ENCODE measurements at regions not wholly inside any gene's neighbourhood (a gene's known extent, or its start where the extent isn't known, plus 50 kb on each side); places are given as distances from the start of the nearest gene placed in this dataset.
A peak's percentile ranks its signal among the peaks of the same experiment; 100 is the strongest.

DNA sequence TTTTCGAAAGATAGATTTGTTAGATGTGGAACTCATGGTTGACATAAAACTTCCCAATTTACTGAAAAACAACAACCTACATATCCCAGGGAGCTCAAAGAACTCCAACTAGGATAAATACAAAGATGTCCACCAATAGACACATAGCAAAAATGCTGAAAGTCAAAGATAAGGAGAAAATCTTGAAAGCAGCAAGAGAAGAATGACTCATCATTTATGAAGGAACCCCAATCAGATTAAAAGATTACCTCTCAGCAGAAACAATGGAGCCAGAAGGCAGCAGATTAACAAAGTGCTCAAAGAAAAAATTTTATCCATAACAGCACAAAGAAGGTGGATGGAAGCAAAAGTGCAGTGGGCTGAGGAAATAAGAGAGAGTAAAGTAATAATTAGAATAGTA is 908.6 kb downstream of the SORCS3 start:
- TF ChIP-seq, protein P1, sequence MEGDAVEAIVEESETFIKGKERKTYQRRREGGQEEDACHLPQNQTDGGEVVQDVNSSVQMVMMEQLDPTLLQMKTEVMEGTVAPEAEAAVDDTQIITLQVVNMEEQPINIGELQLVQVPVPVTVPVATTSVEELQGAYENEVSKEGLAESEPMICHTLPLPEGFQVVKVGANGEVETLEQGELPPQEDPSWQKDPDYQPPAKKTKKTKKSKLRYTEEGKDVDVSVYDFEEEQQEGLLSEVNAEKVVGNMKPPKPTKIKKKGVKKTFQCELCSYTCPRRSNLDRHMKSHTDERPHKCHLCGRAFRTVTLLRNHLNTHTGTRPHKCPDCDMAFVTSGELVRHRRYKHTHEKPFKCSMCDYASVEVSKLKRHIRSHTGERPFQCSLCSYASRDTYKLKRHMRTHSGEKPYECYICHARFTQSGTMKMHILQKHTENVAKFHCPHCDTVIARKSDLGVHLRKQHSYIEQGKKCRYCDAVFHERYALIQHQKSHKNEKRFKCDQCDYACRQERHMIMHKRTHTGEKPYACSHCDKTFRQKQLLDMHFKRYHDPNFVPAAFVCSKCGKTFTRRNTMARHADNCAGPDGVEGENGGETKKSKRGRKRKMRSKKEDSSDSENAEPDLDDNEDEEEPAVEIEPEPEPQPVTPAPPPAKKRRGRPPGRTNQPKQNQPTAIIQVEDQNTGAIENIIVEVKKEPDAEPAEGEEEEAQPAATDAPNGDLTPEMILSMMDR (conservative IDR thresholded peaks at IDR 0.05; ENCODE audit: low read depth, low read length), result no peak
- TF ChIP-seq CEBPB (IDR thresholded peaks at IDR 0.05; ENCODE audit: low read depth, low read length) (no peak), POLR2A (IDR thresholded peaks at IDR 0.05; ENCODE audit: low read depth, low read length) (no peak), RCOR1 (IDR thresholded peaks at IDR 0.05; ENCODE audit: insufficient replicate concordance, low read length) (no peak), BHLHE40 (IDR thresholded peaks at IDR 0.05; ENCODE audit: low read depth, low read length) (no peak), MAZ (IDR thresholded peaks at IDR 0.05; ENCODE audit: borderline replicate concordance, low read depth, low read length) (no peak), NFE2L2 (IDR thresholded peaks at IDR 0.05; ENCODE audit: low read depth, low read length) (peak; percentile 68), RAD21 (IDR thresholded peaks at IDR 0.05; ENCODE audit: low read length) (no peak), FOS (IDR thresholded peaks at IDR 0.05; ENCODE audit: low read depth, low read length) (no peak), CHD1 (IDR thresholded peaks at IDR 0.05; ENCODE audit: low read depth, low read length) (no peak), MXI1 (IDR thresholded peaks at IDR 0.05; ENCODE audit: borderline replicate concordance, low read depth, low read length) (no peak), MAFK (IDR thresholded peaks at IDR 0.05; ENCODE audit: low read depth, low read length) (no peak), SMC3 (IDR thresholded peaks at IDR 0.05; ENCODE audit: low read depth, low read length) (no peak)
- TF ChIP-seq, protein P2, sequence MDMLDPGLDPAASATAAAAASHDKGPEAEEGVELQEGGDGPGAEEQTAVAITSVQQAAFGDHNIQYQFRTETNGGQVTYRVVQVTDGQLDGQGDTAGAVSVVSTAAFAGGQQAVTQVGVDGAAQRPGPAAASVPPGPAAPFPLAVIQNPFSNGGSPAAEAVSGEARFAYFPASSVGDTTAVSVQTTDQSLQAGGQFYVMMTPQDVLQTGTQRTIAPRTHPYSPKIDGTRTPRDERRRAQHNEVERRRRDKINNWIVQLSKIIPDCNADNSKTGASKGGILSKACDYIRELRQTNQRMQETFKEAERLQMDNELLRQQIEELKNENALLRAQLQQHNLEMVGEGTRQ (IDR thresholded peaks at IDR 0.05; ENCODE audit: low read depth, low read length), result no peak
